ENCODE measurements at regions not wholly inside any gene's neighbourhood (a gene's known extent, or its start where the extent isn't known, plus 50 kb on each side); places are given as distances from the start of the nearest gene placed in this dataset.

- no peak for DNase-seq
These were observed 659.4 kb upstream of the FZD8 start for GRCh38 chr10:36301539-36301938.

- no peak for DNase-seq
These were observed 659.0 kb upstream of the FZD8 start for GRCh38 chr10:36301139-36301538.

GRCh38 chr10:36283827-36284226 lies 641.7 kb upstream of the FZD8 start:
- DNase-seq: no peak

- DNase-seq: no peak
These were observed 639.8 kb upstream of the FZD8 start for GRCh38 chr10:36281831-36282331.

- no peak for DNase-seq
These were observed 638.9 kb upstream of the FZD8 start for GRCh38 chr10:36280890-36281499.

GRCh38 chr10:36280321-36280741 lies 638.2 kb upstream of the FZD8 start:
- peak; percentile 34 for DNase-seq

GRCh38 chr10:36278176-36278575 lies 636.1 kb upstream of the FZD8 start:
- peak; percentile 11 for DNase-seq

- no peak for DNase-seq
These were observed 635.4 kb upstream of the FZD8 start for GRCh38 chr10:36277459-36277858.

GRCh38 chr10:36271627-36272340 lies 629.7 kb upstream of the FZD8 start:
- no peak for DNase-seq

GRCh38 chr10:36269222-36269621 lies 627.1 kb upstream of the FZD8 start:
- DNase-seq: no peak

GRCh38 chr10:36266923-36267322 lies 624.8 kb upstream of the FZD8 start:
- no peak for DNase-seq

- no peak for DNase-seq
These were observed 623.6 kb upstream of the FZD8 start for GRCh38 chr10:36265741-36266140.

- DNase-seq: no peak
These were observed 621.8 kb upstream of the FZD8 start for GRCh38 chr10:36263871-36264270.

- DNase-seq: no peak
These were observed 614.9 kb upstream of the FZD8 start for GRCh38 chr10:36256948-36257356.

GRCh38 chr10:36256166-36256565 lies 614.1 kb upstream of the FZD8 start:
- DNase-seq: peak; percentile 12

GRCh38 chr10:36254199-36254598 lies 612.1 kb upstream of the FZD8 start:
- peak; percentile 12 for DNase-seq

GRCh38 chr10:36253731-36254130 lies 611.6 kb upstream of the FZD8 start:
- DNase-seq: no peak

GRCh38 chr10:36251068-36251467 lies 609.0 kb upstream of the FZD8 start:
- DNase-seq: no peak

GRCh38 chr10:36248304-36248981 lies 606.3 kb upstream of the FZD8 start:
- no peak for DNase-seq

- no peak for DNase-seq
These were observed 605.4 kb upstream of the FZD8 start for GRCh38 chr10:36247478-36247877.

- DNase-seq: no peak
These were observed 594.8 kb upstream of the FZD8 start for GRCh38 chr10:36236931-36237330.

GRCh38 chr10:36236341-36236740 lies 594.2 kb upstream of the FZD8 start:
- no peak for DNase-seq

- no peak for DNase-seq
These were observed 590.8 kb upstream of the FZD8 start for GRCh38 chr10:36232935-36233334.
